ENCODE measurements at regions not wholly inside any gene's neighbourhood (a gene's known extent, or its start where the extent isn't known, plus 50 kb on each side); places are given as distances from the start of the nearest gene placed in this dataset.
"Not testable (repeated sequence)": the region's sequence is repeated elsewhere in the genome, so short reads cannot be mapped to it uniquely, and the experiment has no call there.

- Mint-ChIP-seq H3K36me3 (ENCODE audit: low read depth) (no peaks in the 10 kb centered on the region), H3K27me3 (no peaks in the 10 kb centered on the region), H3K9me3 (no peaks in the 10 kb centered on the region), H3K4me3 (no peak overlapping the region), H3K27ac (no peak overlapping the region), H3K4me1 (ENCODE audit: low read depth) (no peaks in the 10 kb centered on the region)
- intact Hi-C loops (cut with micrococcal nuclease): no loop called here
Observed at GRCh38 chr6:10312445-10312844, 102.4 kb downstream of the TFAP2A start.

- H3K9me3 Mint-ChIP-seq; H3K4me3 Mint-ChIP-seq; H3K27me3 Mint-ChIP-seq; intact Hi-C loops (cut with micrococcal nuclease); H3K4me1 Mint-ChIP-seq (ENCODE audit: low read depth); H3K27ac Mint-ChIP-seq; H3K36me3 Mint-ChIP-seq (ENCODE audit: low read depth): not testable (repeated sequence)
Observed at GRCh38 chr6:10311546-10312405, 103.1 kb downstream of the TFAP2A start.

- Mint-ChIP-seq H3K4me3 (no peak overlapping the region), H3K4me1 (ENCODE audit: low read depth) (no peaks in the 10 kb centered on the region), H3K36me3 (ENCODE audit: low read depth) (no peaks in the 10 kb centered on the region), H3K27me3 (no peaks in the 10 kb centered on the region), H3K9me3 (no peaks in the 10 kb centered on the region), H3K27ac (no peak overlapping the region)
- intact Hi-C loops (cut with micrococcal nuclease): no loop called here
Observed at GRCh38 chr6:10310826-10311225, 104.0 kb downstream of the TFAP2A start.

- H3K36me3 Mint-ChIP-seq (ENCODE audit: low read depth): no peaks in the 10 kb centered on the region
- intact Hi-C loops (cut with micrococcal nuclease): no loop called here
- H3K4me3 Mint-ChIP-seq: no peak overlapping the region
- no peaks in the 10 kb centered on the region for H3K9me3 Mint-ChIP-seq
- no peak overlapping the region for H3K27ac Mint-ChIP-seq
- no peaks in the 10 kb centered on the region for H3K4me1 Mint-ChIP-seq (ENCODE audit: low read depth)
- no peaks in the 10 kb centered on the region for H3K27me3 Mint-ChIP-seq
Observed at GRCh38 chr6:10310330-10310653, 104.6 kb downstream of the TFAP2A start.

GRCh38 chr6:10309457-10310329 is 105.2 kb downstream of the TFAP2A start:
- Mint-ChIP-seq H3K4me3 (no peak overlapping the region), H3K9me3 (no peaks in the 10 kb centered on the region), H3K27me3 (no peaks in the 10 kb centered on the region), H3K27ac (no peak overlapping the region), H3K36me3 (ENCODE audit: low read depth) (no peaks in the 10 kb centered on the region), H3K4me1 (ENCODE audit: low read depth) (no peaks in the 10 kb centered on the region)
- intact Hi-C loops (cut with micrococcal nuclease): no loop called here

- no peaks in the 10 kb centered on the region for H3K4me1 Mint-ChIP-seq (ENCODE audit: low read depth)
- intact Hi-C loops (cut with micrococcal nuclease): no loop called here
- no peaks in the 10 kb centered on the region for H3K9me3 Mint-ChIP-seq
- no peaks in the 10 kb centered on the region for H3K36me3 Mint-ChIP-seq (ENCODE audit: low read depth)
- H3K27me3 Mint-ChIP-seq: peaks cover 1% of the 10 kb centered on the region
- H3K27ac Mint-ChIP-seq: no peak overlapping the region
- H3K4me3 Mint-ChIP-seq: no peak overlapping the region
Observed at GRCh38 chr6:10307476-10307875, 107.4 kb downstream of the TFAP2A start.

- Mint-ChIP-seq H3K4me3 (no peak overlapping the region), H3K36me3 (ENCODE audit: low read depth) (no peaks in the 10 kb centered on the region), H3K27ac (no peak overlapping the region), H3K4me1 (ENCODE audit: low read depth) (no peaks in the 10 kb centered on the region), H3K27me3 (peaks cover 1% of the 10 kb centered on the region), H3K9me3 (no peaks in the 10 kb centered on the region)
- intact Hi-C loops (cut with micrococcal nuclease): no loop called here
Observed at GRCh38 chr6:10307028-10307427, 107.8 kb downstream of the TFAP2A start.

GRCh38 chr6:10305790-10306415 is 109.0 kb downstream of the TFAP2A start:
- H3K27me3 Mint-ChIP-seq: peaks cover 1% of the 10 kb centered on the region
- H3K27ac Mint-ChIP-seq: no peak overlapping the region
- no peak overlapping the region for H3K4me3 Mint-ChIP-seq
- H3K9me3 Mint-ChIP-seq: no peaks in the 10 kb centered on the region
- H3K4me1 Mint-ChIP-seq (ENCODE audit: low read depth): no peaks in the 10 kb centered on the region
- no peaks in the 10 kb centered on the region for H3K36me3 Mint-ChIP-seq (ENCODE audit: low read depth)
- intact Hi-C loops (cut with micrococcal nuclease): no loop called here

GRCh38 chr6:10303608-10304506 is 111.0 kb downstream of the TFAP2A start:
- no peak overlapping the region for H3K27ac Mint-ChIP-seq
- no peak overlapping the region for H3K4me3 Mint-ChIP-seq
- no peaks in the 10 kb centered on the region for H3K36me3 Mint-ChIP-seq (ENCODE audit: low read depth)
- no peaks in the 10 kb centered on the region for H3K4me1 Mint-ChIP-seq (ENCODE audit: low read depth)
- peaks cover 6% of the 10 kb centered on the region for H3K9me3 Mint-ChIP-seq
- H3K27me3 Mint-ChIP-seq: peaks cover 1% of the 10 kb centered on the region
- intact Hi-C loops (cut with micrococcal nuclease): no loop called here

GRCh38 chr6:10302566-10303235 is 112.2 kb downstream of the TFAP2A start:
- intact Hi-C loops (cut with micrococcal nuclease): no loop called here
- H3K4me3 Mint-ChIP-seq: no peak overlapping the region
- H3K27me3 Mint-ChIP-seq: peaks cover 1% of the 10 kb centered on the region
- no peak overlapping the region for H3K27ac Mint-ChIP-seq
- peaks cover 9% of the 10 kb centered on the region for H3K9me3 Mint-ChIP-seq
- H3K4me1 Mint-ChIP-seq (ENCODE audit: low read depth): no peaks in the 10 kb centered on the region
- no peaks in the 10 kb centered on the region for H3K36me3 Mint-ChIP-seq (ENCODE audit: low read depth)

GRCh38 chr6:10300071-10300470 is 114.8 kb downstream of the TFAP2A start:
- Mint-ChIP-seq H3K27ac (no peak overlapping the region), H3K4me3 (no peak overlapping the region), H3K9me3 (peaks cover 16% of the 10 kb centered on the region), H3K4me1 (ENCODE audit: low read depth) (no peaks in the 10 kb centered on the region), H3K27me3 (peaks cover 1% of the 10 kb centered on the region), H3K36me3 (ENCODE audit: low read depth) (no peaks in the 10 kb centered on the region)
- intact Hi-C loops (cut with micrococcal nuclease): no loop called here

- Mint-ChIP-seq H3K4me1 (ENCODE audit: low read depth) (no peaks in the 10 kb centered on the region), H3K4me3 (no peak overlapping the region), H3K36me3 (ENCODE audit: low read depth) (no peaks in the 10 kb centered on the region), H3K9me3 (peaks cover 23% of the 10 kb centered on the region), H3K27ac (no peak overlapping the region), H3K27me3 (no peaks in the 10 kb centered on the region)
- intact Hi-C loops (cut with micrococcal nuclease): no loop called here
Observed at GRCh38 chr6:10297832-10298231, 117.0 kb downstream of the TFAP2A start.

- intact Hi-C loops (cut with micrococcal nuclease): no loop called here
- Mint-ChIP-seq H3K4me3 (no peak overlapping the region), H3K27me3 (no peaks in the 10 kb centered on the region), H3K36me3 (ENCODE audit: low read depth) (no peaks in the 10 kb centered on the region), H3K27ac (no peak overlapping the region), H3K9me3 (no peaks in the 10 kb centered on the region), H3K4me1 (ENCODE audit: low read depth) (no peaks in the 10 kb centered on the region)
Observed at GRCh38 chr6:10278746-10279145, 136.1 kb downstream of the TFAP2A start.
